Colonic mucosa (tissue), 4 donors: ENCODE measurements at regions not wholly inside any gene's neighbourhood (a gene's known extent, or its start where the extent isn't known, plus 50 kb on each side); places are given as distances from the start of the nearest gene placed in this dataset.

Source experiments
- DNase-seq: peaks from one replicate; pipeline ENCODE4 v3.0.0-alpha.2; 2020
- H3K27ac ChIP-seq: fragments of 200-600 bp; one replicate; pipeline ENCODE4 v1.8.0; 2021
- H3K27me3 ChIP-seq: fragments of 200-600 bp; one replicate; pipeline ENCODE4 v1.8.0; 2021
- H3K36me3 ChIP-seq: fragments of 200-600 bp; one replicate; pipeline ENCODE4 v1.8.0; 2021
- H3K4me1 ChIP-seq: fragments of 200-600 bp; one replicate; pipeline ENCODE4 v1.8.0; 2021; ENCODE audit warnings: mild to moderate bottlenecking
- H3K4me3 ChIP-seq: fragments of 200-600 bp; one replicate; pipeline ENCODE4 v1.8.0; 2021
- H3K9ac ChIP-seq, 2 donors: one replicate each; pipeline ENCODE4 v1.7.0; 2013; ENCODE audit warnings: control low read depth in 2 of 2, low read depth in 2 of 2, low read length in 2 of 2
- H3K9me3 ChIP-seq: fragments of 200-600 bp; one replicate; pipeline ENCODE4 v1.8.0; 2021
- CTCF ChIP-seq: fragments of 200-600 bp; IDR thresholded peaks from one replicate; pipeline ENCODE4 v1.8.0; 2022; ENCODE audit warnings: antibody characterized with exemption, mild to moderate bottlenecking
- intact Hi-C: fragments of 100-400 bp; cut with DNase I; formaldehyde crosslinking; loops from one replicate; pipeline ENCODE4 v1.14.1; 2022
- donor health status: healthy.
- donor health status: DM: no; HTN: no; CAD: no.
- donor health status: DM: no; HTN: no; CAD: no.

GRCh38 chr11:122363296-122363695 is 247.3 kb upstream of the BLID start:
- Histone ChIP-seq H3K27ac (no peak overlapping the region), H3K9me3 (no peaks in the 10 kb centered on the region), H3K36me3 (no peaks in the 10 kb centered on the region), H3K27me3 (no peaks in the 10 kb centered on the region), H3K4me3 (no peak overlapping the region), H3K9ac (no peak overlapping the region), H3K4me1 (no peaks in the 10 kb centered on the region)
- no peak for TF ChIP-seq CTCF
- no peak for DNase-seq
- intact Hi-C loops, result no loop called here

GRCh38 chr11:122362381-122362780 is 246.4 kb upstream of the BLID start:
- H3K4me1 ChIP-seq, result no peaks in the 10 kb centered on the region
- no peaks in the 10 kb centered on the region for H3K27me3 ChIP-seq
- H3K9me3 ChIP-seq, result no peaks in the 10 kb centered on the region
- H3K36me3 ChIP-seq, result no peaks in the 10 kb centered on the region
- no peak overlapping the region for H3K27ac ChIP-seq
- intact Hi-C loops, result no loop called here
- no peak for TF ChIP-seq CTCF
- no peak for DNase-seq
- H3K9ac ChIP-seq, result no peak overlapping the region
- no peak overlapping the region for H3K4me3 ChIP-seq

GRCh38 chr11:122360875-122361274 is 244.9 kb upstream of the BLID start:
- H3K4me1 ChIP-seq, result no peaks in the 10 kb centered on the region
- H3K4me3 ChIP-seq, result no peak overlapping the region
- H3K9ac ChIP-seq, result no peak overlapping the region
- no peaks in the 10 kb centered on the region for H3K36me3 ChIP-seq
- TF ChIP-seq CTCF, result no peak
- no peaks in the 10 kb centered on the region for H3K27me3 ChIP-seq
- no peak for DNase-seq
- intact Hi-C loops, result no loop called here
- H3K27ac ChIP-seq, result no peak overlapping the region
- no peaks in the 10 kb centered on the region for H3K9me3 ChIP-seq

GRCh38 chr11:122359081-122359571 is 243.1 kb upstream of the BLID start:
- no peak overlapping the region for H3K27ac ChIP-seq
- H3K36me3 ChIP-seq, result no peaks in the 10 kb centered on the region
- H3K4me3 ChIP-seq, result no peak overlapping the region
- H3K4me1 ChIP-seq, result no peaks in the 10 kb centered on the region
- no peak overlapping the region for H3K9ac ChIP-seq
- intact Hi-C loops, result no loop called here
- no peak for DNase-seq
- H3K9me3 ChIP-seq, result no peaks in the 10 kb centered on the region
- no peak for TF ChIP-seq CTCF
- H3K27me3 ChIP-seq, result no peaks in the 10 kb centered on the region

DNA sequence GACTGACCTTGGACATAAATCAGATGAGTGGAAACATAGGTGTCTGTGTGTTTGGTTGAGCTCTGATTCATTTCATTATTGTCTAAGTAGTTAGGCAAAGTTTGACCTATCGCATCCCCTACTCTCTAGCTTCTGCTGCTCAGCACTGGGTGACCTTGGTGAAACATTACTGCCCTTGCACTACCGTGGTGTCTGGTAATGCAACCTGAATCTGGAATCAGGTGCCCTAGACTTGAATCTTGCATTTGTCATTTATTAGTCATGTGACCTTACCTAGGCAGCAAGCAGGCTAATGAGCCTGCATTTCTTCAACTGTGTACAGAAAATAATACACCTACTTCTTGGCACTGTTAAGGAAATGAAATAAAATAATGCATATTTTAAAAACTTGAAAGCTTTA is 242.3 kb upstream of the BLID start:
- TF ChIP-seq CTCF, result no peak
- intact Hi-C loops, result no loop called here
- Histone ChIP-seq H3K9ac (no peak overlapping the region), H3K27me3 (no peaks in the 10 kb centered on the region), H3K27ac (no peak overlapping the region), H3K4me1 (no peaks in the 10 kb centered on the region), H3K36me3 (no peaks in the 10 kb centered on the region), H3K9me3 (no peaks in the 10 kb centered on the region), H3K4me3 (no peak overlapping the region)
- no peak for DNase-seq

DNA sequence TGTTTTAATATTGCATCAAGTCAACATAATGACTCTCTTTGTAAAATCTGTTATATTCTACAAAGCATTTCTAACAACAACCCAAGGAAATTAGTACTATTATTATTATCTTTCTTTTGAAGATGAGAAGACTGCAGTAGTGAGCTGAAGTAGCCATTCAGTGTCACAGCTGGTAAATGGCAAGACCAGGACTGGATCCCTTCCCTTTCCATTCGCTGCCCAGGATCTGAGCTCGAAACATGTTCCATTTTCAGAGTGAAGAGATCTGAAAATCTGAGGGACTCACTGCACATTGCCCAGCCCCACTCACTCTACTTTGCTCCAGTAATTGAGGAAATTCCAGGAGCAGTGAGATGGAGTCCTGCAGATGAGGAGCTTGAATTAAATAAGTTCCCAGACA is 240.0 kb upstream of the BLID start:
- Histone ChIP-seq H3K9ac (no peak overlapping the region), H3K4me1 (no peaks in the 10 kb centered on the region), H3K36me3 (no peaks in the 10 kb centered on the region), H3K27ac (no peak overlapping the region), H3K9me3 (no peaks in the 10 kb centered on the region), H3K4me3 (no peak overlapping the region), H3K27me3 (no peaks in the 10 kb centered on the region)
- no peak for DNase-seq
- intact Hi-C loops, result no loop called here
- no peak for TF ChIP-seq CTCF
